GM19025 (cell line): ENCODE measurements at regions not wholly inside any gene's neighbourhood (a gene's known extent, or its start where the extent isn't known, plus 50 kb on each side); places are given as distances from the start of the nearest gene placed in this dataset.
"Not testable (repeated sequence)": the region's sequence is repeated elsewhere in the genome, so short reads cannot be mapped to it uniquely, and the experiment has no call there.

ENCODE experiments used
- ATAC-seq: cut with Tn5 transposase; IDR thresholded peaks from one replicate; pipeline ENCODE4 v1.9.1; 2021; ENCODE audit warnings: mild to moderate bottlenecking, low read depth, moderate library complexity; ENCODE audit not compliant: unreplicated experiment

DNA sequence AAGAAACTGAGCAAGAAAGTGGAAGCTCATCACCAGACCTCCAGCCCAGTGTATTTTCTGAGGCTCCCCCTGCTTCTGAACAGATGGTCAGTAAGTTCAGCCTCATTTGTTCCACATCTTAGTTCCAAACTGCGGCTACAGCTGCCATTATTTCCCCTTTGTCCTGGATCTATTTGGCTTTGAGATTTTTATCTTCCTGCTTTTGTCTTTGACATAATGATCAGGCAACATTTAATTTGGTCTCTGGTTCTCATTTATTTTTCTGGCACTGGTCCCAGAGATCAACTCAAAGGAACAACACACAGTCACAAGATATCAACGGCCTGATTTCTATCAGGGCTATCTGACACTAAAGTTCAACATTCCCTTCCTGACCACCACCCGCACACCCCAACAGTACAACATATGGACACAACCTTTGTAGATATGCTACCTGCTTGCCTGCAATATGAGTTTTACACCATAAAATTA is 137.5 kb downstream of the FAM76B start:
- no peak for ATAC-seq

- no peak for ATAC-seq
Measured at GRCh38 chr11:95650276-95650675, 139.3 kb downstream of the FAM76B start.

DNA sequence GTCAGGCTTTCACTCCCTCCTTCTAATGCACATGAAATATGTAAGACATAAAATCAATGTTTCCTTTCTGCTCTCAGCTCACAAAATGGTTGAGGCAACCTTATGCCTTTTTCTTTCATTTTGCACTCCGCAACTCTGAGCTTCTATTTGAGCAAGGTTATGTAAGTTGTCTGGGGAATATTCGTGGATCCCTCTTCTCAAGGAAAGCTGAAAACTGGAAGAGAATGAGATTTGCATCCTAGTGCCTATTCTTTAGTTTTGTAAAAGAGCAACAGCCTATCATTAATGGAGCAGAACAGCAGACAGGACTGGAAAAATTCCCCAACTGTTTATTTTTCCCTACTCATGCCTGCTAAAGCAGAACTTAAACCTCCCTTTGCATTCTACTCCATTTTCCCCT is 141.7 kb downstream of the FAM76B start:
- no peak for ATAC-seq

DNA sequence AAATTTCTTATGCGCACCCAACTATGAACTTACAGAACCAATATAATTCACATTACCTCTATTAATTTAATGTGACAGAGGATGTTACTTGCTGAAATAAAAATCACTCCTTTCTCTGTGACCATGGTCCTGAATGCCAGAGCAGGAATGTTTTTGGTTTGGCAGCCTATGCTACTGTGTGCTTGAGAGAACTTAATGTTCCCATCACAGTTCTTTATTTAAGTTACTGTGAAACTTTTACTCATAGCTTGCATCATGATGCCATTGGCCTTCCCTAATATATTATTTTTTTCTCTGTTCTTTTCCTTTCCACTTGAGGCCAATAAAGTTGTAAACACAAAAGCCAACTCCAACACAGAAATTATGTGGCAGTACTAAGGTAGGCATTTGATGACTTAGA is 142.2 kb downstream of the FAM76B start:
- ATAC-seq: no peak

DNA sequence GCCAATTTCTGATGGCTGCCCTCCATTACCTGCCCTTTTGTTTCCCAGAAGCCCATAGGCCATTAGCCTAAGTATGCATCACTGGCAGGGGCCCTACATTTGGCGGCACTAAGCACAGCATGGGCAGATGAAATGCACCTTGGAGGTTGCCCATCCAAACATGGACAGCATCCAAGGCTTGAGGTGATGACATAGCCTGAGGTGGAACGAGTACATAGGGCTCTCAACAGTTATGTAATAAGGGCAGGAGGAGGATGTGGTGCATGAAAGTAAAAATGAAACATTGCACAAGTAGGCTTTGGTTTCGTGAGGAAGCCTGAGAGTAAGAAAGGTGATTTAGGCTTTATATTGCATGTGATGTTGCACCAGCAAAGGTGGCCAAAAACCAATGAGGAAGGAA is 148.1 kb downstream of the FAM76B start:
- peak; percentile 100 for ATAC-seq

GRCh38 chr11:95638501-95638900 is 151.1 kb downstream of the FAM76B start:
- no peak for ATAC-seq

DNA sequence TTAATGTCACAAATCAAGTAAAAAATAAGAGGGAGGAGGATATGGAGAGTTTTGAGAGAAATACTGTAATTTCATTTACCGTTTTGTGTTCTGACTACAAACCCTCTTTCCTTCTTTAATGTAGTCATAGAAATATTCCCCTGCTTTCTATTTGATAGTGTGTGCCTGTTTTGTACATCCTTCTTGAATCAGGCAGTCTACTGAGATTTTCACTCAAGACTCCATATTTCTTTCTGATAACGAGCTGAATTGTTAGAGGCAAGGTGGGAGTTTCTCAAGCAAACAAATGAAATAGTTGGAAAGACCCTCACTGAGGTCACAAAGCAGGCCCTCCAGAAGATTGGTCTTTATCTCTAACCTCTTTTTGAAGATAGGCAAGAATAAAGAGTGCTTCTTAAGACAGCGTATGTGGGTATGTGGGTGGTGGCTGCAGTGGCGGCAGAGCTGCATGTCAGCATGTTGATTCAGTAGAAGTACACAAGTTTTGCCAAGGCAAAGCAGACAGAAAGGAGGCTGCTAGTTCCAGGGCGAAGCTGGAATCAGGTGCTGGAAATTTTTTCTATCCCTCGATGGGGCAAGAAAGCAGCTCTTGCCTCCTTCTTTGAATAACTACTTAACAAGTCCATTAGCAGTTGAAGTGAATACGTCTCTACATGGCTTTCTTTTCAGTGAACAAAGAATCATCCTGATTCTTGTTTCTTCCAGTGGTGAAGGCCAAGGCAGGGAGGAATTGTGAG is 164.2 kb downstream of the FAM76B start:
- ATAC-seq: no peak

DNA sequence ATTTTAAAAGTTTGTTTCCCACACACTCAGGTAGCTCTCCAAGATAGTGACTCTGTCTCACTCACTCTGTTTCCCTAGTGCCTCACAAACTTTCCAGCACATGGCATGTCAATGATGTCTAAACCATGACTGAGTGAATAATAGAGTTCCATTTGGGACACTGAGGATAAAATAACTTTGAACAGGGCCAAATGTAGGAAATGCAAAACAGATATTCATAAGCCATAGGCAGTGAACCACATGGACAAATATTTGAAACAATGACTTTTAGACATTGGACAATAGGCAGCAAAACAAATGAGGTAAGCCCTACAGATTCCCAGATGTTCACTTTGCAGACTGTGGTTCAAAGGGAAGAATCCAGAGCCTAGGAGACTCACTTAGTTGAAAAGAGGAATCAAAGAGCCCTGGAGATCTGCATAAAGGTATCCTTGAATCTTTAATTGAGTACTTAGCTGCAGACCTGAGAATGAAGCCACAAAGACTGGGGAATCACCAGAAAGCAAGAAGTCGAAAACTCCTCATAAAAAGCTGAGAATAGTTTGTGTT is 173.3 kb downstream of the FAM76B start:
- ATAC-seq: no peak

DNA sequence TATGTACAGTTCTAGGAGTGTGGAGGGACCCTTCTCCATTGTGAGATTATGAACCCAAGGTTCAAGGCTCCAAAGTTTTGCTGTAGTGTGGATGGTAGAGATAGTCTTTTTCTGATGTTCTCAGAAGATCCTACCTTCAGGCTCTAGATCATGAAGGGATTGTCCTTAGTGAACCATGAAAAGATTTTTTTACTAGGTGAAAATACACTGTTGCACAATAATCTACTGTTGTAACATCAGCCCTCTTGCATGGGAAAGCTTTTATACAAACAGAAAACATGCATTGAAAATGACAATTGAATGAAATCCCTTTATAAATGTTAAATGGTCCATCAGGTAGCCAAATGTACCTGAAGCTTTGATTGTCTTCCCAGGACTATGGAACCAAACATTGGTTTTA is 177.8 kb downstream of the FAM76B start:
- ATAC-seq: no peak

DNA sequence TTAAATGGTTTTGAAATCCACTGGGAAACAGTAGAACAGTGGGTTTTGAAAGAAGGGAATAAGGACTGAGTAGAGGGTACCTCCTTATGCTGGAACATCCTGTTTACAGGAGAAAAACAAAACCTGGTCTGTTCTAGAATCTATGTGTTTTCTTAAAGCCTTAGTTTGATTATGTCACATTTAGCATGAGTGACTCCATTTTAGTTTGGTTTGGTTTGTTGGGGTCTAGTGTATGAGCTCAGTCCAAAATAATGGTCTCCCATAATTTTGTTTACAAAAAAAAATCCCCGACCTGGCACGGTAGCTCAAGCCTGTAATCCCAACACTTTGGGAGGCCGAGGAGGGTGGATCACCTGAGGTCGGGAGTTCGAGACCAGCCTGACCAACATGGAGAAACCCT is 179.4 kb downstream of the FAM76B start:
- ATAC-seq: not testable (repeated sequence)

GRCh38 chr11:95608093-95608492 is 181.5 kb downstream of the FAM76B start:
- no peak for ATAC-seq

GRCh38 chr11:95606824-95607223 is 182.8 kb downstream of the FAM76B start:
- ATAC-seq: no peak

DNA sequence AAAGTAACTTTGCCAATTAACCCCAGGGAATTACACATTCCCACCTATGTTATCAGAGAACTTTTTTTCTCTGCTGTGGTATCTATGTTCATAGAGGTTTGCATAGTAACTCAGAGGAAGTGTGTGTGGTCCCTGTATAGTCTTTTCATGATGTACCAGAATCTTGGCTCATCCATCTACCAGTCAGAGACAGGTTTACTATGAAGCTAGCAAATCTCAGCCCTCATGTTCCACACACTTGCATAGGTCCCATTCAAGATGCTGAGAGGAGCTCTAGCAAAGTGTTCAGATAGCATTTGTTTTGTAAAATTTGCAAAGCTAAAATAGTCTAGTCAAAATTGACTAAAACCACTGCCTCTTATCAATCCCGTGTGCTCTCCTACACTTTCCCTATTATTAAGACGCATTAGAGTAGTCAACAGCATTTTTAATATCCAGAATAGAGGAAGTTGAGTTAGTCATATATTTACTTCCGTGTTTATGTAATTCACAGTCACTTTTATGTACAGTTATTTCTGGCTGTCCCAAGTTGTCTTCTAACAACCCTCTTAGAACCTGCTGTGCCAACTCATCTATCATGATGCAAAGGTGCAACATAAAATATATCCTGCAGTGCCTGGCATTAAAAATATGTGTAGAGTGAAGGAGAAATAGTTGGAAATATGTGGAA is 184.2 kb downstream of the FAM76B start:
- no peak for ATAC-seq

- ATAC-seq: no peak
Measured at GRCh38 chr11:95599959-95600586, 189.5 kb downstream of the FAM76B start.

GRCh38 chr11:95595973-95596489 is 193.6 kb downstream of the FAM76B start:
- ATAC-seq: no peak

- no peak for ATAC-seq
Measured at GRCh38 chr11:95595541-95595940, 194.0 kb downstream of the FAM76B start.

DNA sequence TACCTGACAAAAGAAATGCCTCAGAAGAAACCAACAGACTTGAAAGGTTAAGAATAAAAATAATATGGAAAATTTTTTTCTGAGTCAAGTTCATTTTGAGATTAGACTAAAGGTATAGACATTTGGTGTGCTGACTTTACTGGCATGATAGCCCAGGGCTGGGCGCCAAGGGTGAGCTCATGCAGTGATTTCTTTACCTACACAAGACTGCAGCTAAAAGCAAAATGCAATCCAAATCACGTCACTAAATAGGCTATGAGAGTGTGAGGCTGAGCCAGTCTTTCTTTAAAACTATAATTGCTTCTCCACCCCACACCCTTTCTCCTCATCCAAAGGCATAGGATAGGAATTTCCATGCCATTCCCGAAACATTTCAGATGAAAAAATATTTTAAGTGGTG is 196.5 kb downstream of the FAM76B start:
- ATAC-seq: no peak

DNA sequence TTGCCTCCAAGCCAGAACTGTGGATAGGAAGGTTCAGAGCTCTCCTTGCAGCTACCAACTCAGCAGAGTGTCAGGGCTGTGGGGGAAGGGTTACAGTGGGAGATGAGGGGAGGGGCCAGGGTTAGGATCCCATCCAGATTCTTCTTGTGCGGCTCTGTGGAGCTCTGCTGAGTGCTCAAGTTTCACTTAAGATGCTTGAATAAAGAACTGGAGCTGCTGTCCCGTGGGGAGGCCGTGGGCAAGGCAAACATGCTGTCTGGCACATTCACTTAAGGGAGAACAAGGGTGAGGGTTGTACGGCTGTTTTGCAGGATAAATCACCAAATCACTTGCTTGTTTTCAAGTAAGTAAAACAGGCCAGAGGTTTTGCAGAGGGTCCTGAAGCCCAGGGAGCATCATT is 197.1 kb downstream of the FAM76B start:
- no peak for ATAC-seq

GRCh38 chr11:95589893-95590612 is 199.5 kb downstream of the FAM76B start:
- no peak for ATAC-seq

DNA sequence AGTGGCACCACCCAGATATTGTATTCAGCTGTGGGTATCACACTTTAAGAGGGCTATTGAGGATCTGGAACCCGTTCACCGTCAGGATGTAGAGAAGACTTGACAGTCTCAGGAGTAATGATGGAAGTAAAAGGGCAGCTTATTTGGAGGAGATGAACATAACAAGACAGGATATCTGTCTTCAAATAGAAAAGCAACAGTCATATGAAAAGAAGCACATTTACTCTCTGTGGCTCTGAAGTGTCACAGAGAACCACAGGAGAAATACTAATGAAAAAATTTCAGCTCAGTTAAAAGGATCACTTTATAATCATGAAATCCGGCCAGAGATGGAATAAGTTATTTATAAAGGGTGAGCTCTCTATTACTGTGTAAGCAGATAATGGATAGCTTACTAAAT is 200.8 kb downstream of the FAM76B start:
- ATAC-seq: no peak

- no peak for ATAC-seq
Measured at GRCh38 chr11:95586661-95587060, 202.9 kb downstream of the FAM76B start.
